DND-41 (cell line): ENCODE measurements at regions not wholly inside any gene's neighbourhood (a gene's known extent, or its start where the extent isn't known, plus 50 kb on each side); places are given as distances from the start of the nearest gene placed in this dataset.
A peak's percentile ranks its signal among the peaks of the same experiment; 100 is the strongest.

Source experiments
- ATAC-seq: fragments of 200-7000 bp; cut with Tn5 transposase; 3 replicates; pipeline ENCODE4 v1.9.1; 2021; ENCODE audit warnings: low read depth; ENCODE audit not compliant: insufficient read depth
- DNase-seq: peaks from one replicate; pipeline ENCODE4 v3.0.0-alpha.2; 2020
- H2AFZ ChIP-seq: 2 replicates; pipeline ENCODE4 v1.6.0; 2012; ENCODE audit warnings: low read depth, low read length
- H3K27ac ChIP-seq: 2 replicates; pipeline ENCODE4 v1.5.1; 2012; ENCODE audit warnings: low read length, inconsistent platforms
- H3K27me3 ChIP-seq: fragments of 200-600 bp; sonication (generic); 2 replicates; pipeline ENCODE4 v1.6.0; 2012; ENCODE audit warnings: low read length, mild to moderate bottlenecking, inconsistent platforms; ENCODE audit not compliant: insufficient read depth, poor library complexity
- H3K36me3 ChIP-seq: 2 replicates; pipeline ENCODE4 v1.5.1; 2012; ENCODE audit warnings: low read length, inconsistent platforms; ENCODE audit not compliant: insufficient read depth
- H3K4me1 ChIP-seq: 2 replicates; pipeline ENCODE4 v1.5.1; 2012; ENCODE audit warnings: mild to moderate bottlenecking, low read length; ENCODE audit not compliant: insufficient read depth
- H3K4me2 ChIP-seq: 2 replicates; pipeline ENCODE4 v1.6.0; 2012; ENCODE audit warnings: mild to moderate bottlenecking, moderate library complexity, low read length, inconsistent platforms; ENCODE audit not compliant: insufficient read depth
- H3K4me3 ChIP-seq, 2 experiments: fragments of 200-600 bp in 1 of 2; shearing (Covaris generic) in 1 of 2; 2 replicates each; pipeline ENCODE4 v1.5.1; 2012 to 2016; ENCODE audit warnings: inconsistent platforms in 2 of 2, low read length in 2 of 2, mild to moderate bottlenecking in 2 of 2, low read depth in 1 of 2, moderate library complexity in 1 of 2
- H3K79me2 ChIP-seq: 2 replicates; pipeline ENCODE4 v1.6.0; 2012; ENCODE audit warnings: low read length, inconsistent platforms; ENCODE audit not compliant: insufficient read depth
- H3K9ac ChIP-seq: 2 replicates; pipeline ENCODE4 v1.6.0; 2012; ENCODE audit warnings: low read depth, mild to moderate bottlenecking, inconsistent platforms, low read length, moderate library complexity
- H3K9me3 ChIP-seq: 2 replicates; pipeline ENCODE4 v1.5.1; 2012; ENCODE audit warnings: low read length, moderate library complexity, mild to moderate bottlenecking, inconsistent platforms; ENCODE audit not compliant: insufficient read depth, severe bottlenecking
- H4K20me1 ChIP-seq: 2 replicates; pipeline ENCODE4 v1.6.0; 2012; ENCODE audit warnings: low read length; ENCODE audit not compliant: insufficient read depth
- CTCF ChIP-seq: IDR thresholded peaks from 2 replicates; pipeline ENCODE4 v1.5.1; 2012; ENCODE audit warnings: borderline replicate concordance, low read length, moderate library complexity, mild to moderate bottlenecking; ENCODE audit not compliant: poor library complexity, severe bottlenecking; ENCODE audit errors: extremely low read depth
- EZH2 ChIP-seq: IDR thresholded peaks from 3 replicates; pipeline ENCODE4 v1.6.1; 2012; ENCODE audit warnings: borderline replicate concordance, low read depth, mild to moderate bottlenecking, moderate library complexity, low read length, inconsistent platforms; ENCODE audit not compliant: severe bottlenecking

- peaks cover 9% of the 10 kb centered on the region for H3K27me3 ChIP-seq
- no peaks in the 10 kb centered on the region for H3K4me1 ChIP-seq
- H3K9ac ChIP-seq: no peak overlapping the region
- no peak for DNase-seq
- no peaks in the 10 kb centered on the region for H3K79me2 ChIP-seq
- peak; percentile 33; the same call in 1 of the 3 replicates for ATAC-seq
- no peak overlapping the region for H3K27ac ChIP-seq
- no peaks in the 10 kb centered on the region for H4K20me1 ChIP-seq
- no peak overlapping the region for H3K4me3 ChIP-seq
- no peaks in the 10 kb centered on the region for H3K36me3 ChIP-seq
- TF ChIP-seq EZH2: no peak
- TF ChIP-seq CTCF: no peak
- H3K4me2 ChIP-seq: no peak overlapping the region
- no peak overlapping the region for H2AFZ ChIP-seq
- H3K9me3 ChIP-seq: no peaks in the 10 kb centered on the region
Measured at GRCh38 chr2:163341426-163341825, 394.4 kb downstream of the FIGN start.

GRCh38 chr2:163338270-163338669, 397.5 kb downstream of the FIGN start:
- Histone ChIP-seq H3K79me2 (no peaks in the 10 kb centered on the region), H3K9ac (no peak overlapping the region), H3K27me3 (peaks cover 9% of the 10 kb centered on the region), H4K20me1 (no peaks in the 10 kb centered on the region), H3K4me3 (no peak overlapping the region), H3K27ac (no peak overlapping the region), H2AFZ (no peak overlapping the region), H3K4me2 (no peak overlapping the region), H3K4me1 (no peaks in the 10 kb centered on the region), H3K9me3 (no peaks in the 10 kb centered on the region), H3K36me3 (no peaks in the 10 kb centered on the region)
- DNase-seq (no peak), ATAC-seq (no peak)
- TF ChIP-seq EZH2 (no peak), CTCF (no peak)

GRCh38 chr2:163324677-163325076, 411.1 kb downstream of the FIGN start:
- H3K4me2 ChIP-seq: no peak overlapping the region
- H2AFZ ChIP-seq: no peak overlapping the region
- H3K9ac ChIP-seq: no peak overlapping the region
- H4K20me1 ChIP-seq: no peaks in the 10 kb centered on the region
- H3K27ac ChIP-seq: no peak overlapping the region
- no peaks in the 10 kb centered on the region for H3K9me3 ChIP-seq
- DNase-seq (no peak), ATAC-seq (no peak)
- H3K36me3 ChIP-seq: no peaks in the 10 kb centered on the region
- H3K4me3 ChIP-seq: no peak overlapping the region
- no peaks in the 10 kb centered on the region for H3K4me1 ChIP-seq
- no peaks in the 10 kb centered on the region for H3K79me2 ChIP-seq
- H3K27me3 ChIP-seq: no peaks in the 10 kb centered on the region
- TF ChIP-seq CTCF (no peak), EZH2 (no peak)

GRCh38 chr2:163319006-163319405, 416.8 kb downstream of the FIGN start:
- no peak for ATAC-seq
- TF ChIP-seq EZH2 (no peak), CTCF (no peak)

More at GRCh38 chr2:163319006-163319405, 416.8 kb downstream of the FIGN start:
- Histone ChIP-seq H3K9ac (no peak overlapping the region), H3K27me3 (no peaks in the 10 kb centered on the region), H4K20me1 (no peaks in the 10 kb centered on the region), H3K4me3 (no peak overlapping the region), H2AFZ (no peak overlapping the region), H3K4me1 (no peaks in the 10 kb centered on the region), H3K4me2 (no peak overlapping the region), H3K27ac (no peak overlapping the region), H3K79me2 (no peaks in the 10 kb centered on the region), H3K9me3 (no peaks in the 10 kb centered on the region), H3K36me3 (no peaks in the 10 kb centered on the region)
- no peak for DNase-seq
